ENCODE measurements at regions not wholly inside any gene's neighbourhood (a gene's known extent, or its start where the extent isn't known, plus 50 kb on each side); places are given as distances from the start of the nearest gene placed in this dataset.

- no peak overlapping the region for H3K4me3 Mint-ChIP-seq
- peaks cover under 1% of the 10 kb centered on the region for H3K36me3 Mint-ChIP-seq
Measured at GRCh38 chr4:79514621-79515329, 106.7 kb upstream of the GK2 start.

GRCh38 chr4:79513576-79513975, 105.5 kb upstream of the GK2 start:
- Mint-ChIP-seq H3K36me3 (no peaks in the 10 kb centered on the region), H3K27me3 (no peaks in the 10 kb centered on the region), H3K9me3 (no peaks in the 10 kb centered on the region), H3K4me1 (ENCODE audit: low read depth in 2 of 2) (no peaks in the 10 kb centered on the region), H3K27ac (no peak overlapping the region), H3K4me3 (no peak overlapping the region)
- DNase-seq (ENCODE audit: low spot score) (no peak), ATAC-seq (no peak)

More at GRCh38 chr4:79514621-79515329, 106.7 kb upstream of the GK2 start:
- Mint-ChIP-seq H3K4me1 (ENCODE audit: low read depth in 2 of 2) (no peaks in the 10 kb centered on the region), H3K27me3 (no peaks in the 10 kb centered on the region), H3K9me3 (peaks cover 3% of the 10 kb centered on the region), H3K27ac (no peak overlapping the region)
- no peak for DNase-seq (ENCODE audit: low spot score)
- ATAC-seq, result no peak

- H3K4me1 Mint-ChIP-seq (ENCODE audit: low read depth in 2 of 2), result no peaks in the 10 kb centered on the region
- H3K27me3 Mint-ChIP-seq, result no peaks in the 10 kb centered on the region
- DNase-seq (ENCODE audit: low spot score) (no peak), ATAC-seq (no peak)
- H3K4me3 Mint-ChIP-seq, result no peak overlapping the region
- H3K36me3 Mint-ChIP-seq, result no peaks in the 10 kb centered on the region
- H3K27ac Mint-ChIP-seq, result no peak overlapping the region
- H3K9me3 Mint-ChIP-seq, result no peaks in the 10 kb centered on the region
Measured at GRCh38 chr4:79512363-79512762, 104.3 kb upstream of the GK2 start.

- ATAC-seq (no peak), DNase-seq (ENCODE audit: low spot score) (no peak)
- Mint-ChIP-seq H3K4me1 (ENCODE audit: low read depth in 2 of 2) (no peaks in the 10 kb centered on the region), H3K27ac (no peak overlapping the region), H3K9me3 (peaks cover 3% of the 10 kb centered on the region), H3K36me3 (peaks cover 4% of the 10 kb centered on the region), H3K27me3 (no peaks in the 10 kb centered on the region), H3K4me3 (no peak overlapping the region)
Measured at GRCh38 chr4:79502081-79502480, 94.1 kb upstream of the GK2 start.

- Mint-ChIP-seq H3K27ac (no peak overlapping the region), H3K4me1 (ENCODE audit: low read depth in 2 of 2) (no peaks in the 10 kb centered on the region), H3K4me3 (no peak overlapping the region), H3K36me3 (no peaks in the 10 kb centered on the region), H3K27me3 (no peaks in the 10 kb centered on the region), H3K9me3 (peaks cover 3% of the 10 kb centered on the region)
- ATAC-seq (no peak), DNase-seq (ENCODE audit: low spot score) (no peak)
Measured at GRCh38 chr4:79498282-79498681, 90.3 kb upstream of the GK2 start.

GRCh38 chr4:79497001-79497400, 89.0 kb upstream of the GK2 start:
- no peak overlapping the region for H3K27ac Mint-ChIP-seq
- H3K4me3 Mint-ChIP-seq, result no peak overlapping the region
- H3K36me3 Mint-ChIP-seq, result no peaks in the 10 kb centered on the region
- H3K27me3 Mint-ChIP-seq, result no peaks in the 10 kb centered on the region
- DNase-seq (ENCODE audit: low spot score) (no peak), ATAC-seq (no peak)
- H3K4me1 Mint-ChIP-seq (ENCODE audit: low read depth in 2 of 2), result no peaks in the 10 kb centered on the region
- H3K9me3 Mint-ChIP-seq, result peaks cover 3% of the 10 kb centered on the region

- ATAC-seq (no peak), DNase-seq (ENCODE audit: low spot score) (no peak)
- no peaks in the 10 kb centered on the region for H3K4me1 Mint-ChIP-seq (ENCODE audit: low read depth in 2 of 2)
- no peak overlapping the region for H3K27ac Mint-ChIP-seq
- H3K27me3 Mint-ChIP-seq, result no peaks in the 10 kb centered on the region
- H3K36me3 Mint-ChIP-seq, result no peaks in the 10 kb centered on the region
- peaks cover 7% of the 10 kb centered on the region for H3K9me3 Mint-ChIP-seq
- no peak overlapping the region for H3K4me3 Mint-ChIP-seq
Measured at GRCh38 chr4:79495447-79495846, 87.4 kb upstream of the GK2 start.

GRCh38 chr4:79492148-79492547, 84.1 kb upstream of the GK2 start:
- Mint-ChIP-seq H3K27ac (no peak overlapping the region), H3K4me3 (no peak overlapping the region), H3K36me3 (peaks cover 4% of the 10 kb centered on the region), H3K27me3 (no peaks in the 10 kb centered on the region), H3K4me1 (ENCODE audit: low read depth in 2 of 2) (no peaks in the 10 kb centered on the region), H3K9me3 (peaks cover 22% of the 10 kb centered on the region)
- ATAC-seq, result no peak
- DNase-seq (ENCODE audit: low spot score), result no peak

GRCh38 chr4:79489506-79489905, 81.5 kb upstream of the GK2 start:
- DNase-seq (ENCODE audit: low spot score) (no peak), ATAC-seq (no peak)
- Mint-ChIP-seq H3K27ac (no peak overlapping the region), H3K4me1 (ENCODE audit: low read depth in 2 of 2) (no peaks in the 10 kb centered on the region), H3K4me3 (no peak overlapping the region), H3K36me3 (peaks cover 4% of the 10 kb centered on the region), H3K9me3 (peaks cover 22% of the 10 kb centered on the region), H3K27me3 (no peaks in the 10 kb centered on the region)

GRCh38 chr4:79476196-79476595, 68.2 kb upstream of the GK2 start:
- no peak for ATAC-seq
- Mint-ChIP-seq H3K4me1 (ENCODE audit: low read depth in 2 of 2) (no peaks in the 10 kb centered on the region), H3K27ac (no peak overlapping the region), H3K9me3 (peaks cover 12% of the 10 kb centered on the region), H3K36me3 (no peaks in the 10 kb centered on the region), H3K27me3 (no peaks in the 10 kb centered on the region), H3K4me3 (no peak overlapping the region)
- no peak for DNase-seq (ENCODE audit: low spot score)

GRCh38 chr4:79473439-79473724, 65.4 kb upstream of the GK2 start:
- Mint-ChIP-seq H3K4me1 (ENCODE audit: low read depth in 2 of 2) (no peaks in the 10 kb centered on the region), H3K36me3 (no peaks in the 10 kb centered on the region), H3K27ac (no peak overlapping the region), H3K9me3 (peaks cover 3% of the 10 kb centered on the region), H3K4me3 (no peak overlapping the region), H3K27me3 (no peaks in the 10 kb centered on the region)
- ATAC-seq (no peak), DNase-seq (ENCODE audit: low spot score) (no peak)

GRCh38 chr4:79472693-79473438, 64.8 kb upstream of the GK2 start:
- H3K27ac Mint-ChIP-seq, result no peak overlapping the region
- no peaks in the 10 kb centered on the region for H3K4me1 Mint-ChIP-seq (ENCODE audit: low read depth in 2 of 2)
- peaks cover 3% of the 10 kb centered on the region for H3K9me3 Mint-ChIP-seq
- H3K36me3 Mint-ChIP-seq, result no peaks in the 10 kb centered on the region
- H3K27me3 Mint-ChIP-seq, result no peaks in the 10 kb centered on the region
- ATAC-seq (no peak), DNase-seq (ENCODE audit: low spot score) (no peak)
- H3K4me3 Mint-ChIP-seq, result no peak overlapping the region

- H3K4me3 Mint-ChIP-seq, result no peak overlapping the region
- no peaks in the 10 kb centered on the region for H3K9me3 Mint-ChIP-seq
- H3K4me1 Mint-ChIP-seq (ENCODE audit: low read depth in 2 of 2), result no peaks in the 10 kb centered on the region
- H3K27ac Mint-ChIP-seq, result no peak overlapping the region
- no peaks in the 10 kb centered on the region for H3K27me3 Mint-ChIP-seq
- ATAC-seq (no peak), DNase-seq (ENCODE audit: low spot score) (no peak)
- H3K36me3 Mint-ChIP-seq, result no peaks in the 10 kb centered on the region
Measured at GRCh38 chr4:79472036-79472435, 64.0 kb upstream of the GK2 start.

GRCh38 chr4:79471309-79471708, 63.3 kb upstream of the GK2 start:
- H3K4me1 Mint-ChIP-seq (ENCODE audit: low read depth in 2 of 2), result no peaks in the 10 kb centered on the region
- no peak overlapping the region for H3K27ac Mint-ChIP-seq
- no peak for DNase-seq (ENCODE audit: low spot score)
- ATAC-seq, result no peak
- H3K9me3 Mint-ChIP-seq, result no peaks in the 10 kb centered on the region
- H3K27me3 Mint-ChIP-seq, result no peaks in the 10 kb centered on the region
- no peaks in the 10 kb centered on the region for H3K36me3 Mint-ChIP-seq
- no peak overlapping the region for H3K4me3 Mint-ChIP-seq

All from natural killer cell treated with Interleukin-12 subunit alpha and Interleukin-12 subunit beta and Interleukin-15 and Interleukin-18, amount 100 ng/mL, for 72 hours (primary cell).